T-helper 2 cell (primary cell): ENCODE measurements at regions not wholly inside any gene's neighbourhood (a gene's known extent, or its start where the extent isn't known, plus 50 kb on each side); places are given as distances from the start of the nearest gene placed in this dataset.

ENCODE experiments used
- DNase-seq, 5 experiments: peaks; one replicate each; pipeline versions ENCODE4 v3.0.0 to v3.0.0-alpha.2; 2012 to 2022

- DNase-seq = no peak
Observed at GRCh38 chr6:138580040-138580439, 80.7 kb upstream of the NHSL1 start.

GRCh38 chr6:138580801-138581200 is 81.5 kb upstream of the NHSL1 start:
- no peak for DNase-seq

GRCh38 chr6:138582573-138582972 is 83.3 kb upstream of the NHSL1 start:
- DNase-seq = no peak

- DNase-seq = peak in 1 of 5 experiments; percentile 18
Observed at GRCh38 chr6:138586638-138587037, 87.3 kb upstream of the NHSL1 start.

- peak in 4 of 5 experiments; percentile 7 to 69 (median 22) for DNase-seq
Observed at GRCh38 chr6:138588805-138589434, 89.6 kb upstream of the NHSL1 start.

- peak in 3 of 5 experiments; percentile 12 to 40 (median 13) for DNase-seq
Observed at GRCh38 chr6:138590796-138591709, 91.8 kb upstream of the NHSL1 start.

- DNase-seq = peak in 1 of 5 experiments; percentile 63
Observed at GRCh38 chr6:138592749-138593123, 93.4 kb upstream of the NHSL1 start.

GRCh38 chr6:138593124-138593877 is 94.0 kb upstream of the NHSL1 start:
- peak in 1 of 5 experiments; percentile 87 for DNase-seq

- DNase-seq = no peak
Observed at GRCh38 chr6:138593909-138594757, 94.8 kb upstream of the NHSL1 start.

GRCh38 chr6:138594758-138595140 is 95.5 kb upstream of the NHSL1 start:
- DNase-seq = no peak

GRCh38 chr6:138596126-138596525 is 96.8 kb upstream of the NHSL1 start:
- DNase-seq = no peak

- no peak for DNase-seq
Observed at GRCh38 chr6:138596591-138596990, 97.3 kb upstream of the NHSL1 start.

- no peak for DNase-seq
Observed at GRCh38 chr6:138597336-138597735, 98.0 kb upstream of the NHSL1 start.

GRCh38 chr6:138598562-138599173 is 99.4 kb upstream of the NHSL1 start:
- no peak for DNase-seq

- no peak for DNase-seq
Observed at GRCh38 chr6:138600261-138600660, 101.0 kb upstream of the NHSL1 start.

- DNase-seq = no peak
Observed at GRCh38 chr6:138600726-138601125, 101.4 kb upstream of the NHSL1 start.

- DNase-seq = no peak
Observed at GRCh38 chr6:138601128-138601527, 101.8 kb upstream of the NHSL1 start.

GRCh38 chr6:138605958-138606357 is 106.7 kb upstream of the NHSL1 start:
- no peak for DNase-seq

- DNase-seq = no peak
Observed at GRCh38 chr6:138607478-138608433, 108.5 kb upstream of the NHSL1 start.

GRCh38 chr6:138608896-138609295 is 109.6 kb upstream of the NHSL1 start:
- DNase-seq = no peak
